AG10803 (cell line): ENCODE measurements at regions not wholly inside any gene's neighbourhood (a gene's known extent, or its start where the extent isn't known, plus 50 kb on each side); places are given as distances from the start of the nearest gene placed in this dataset.

ENCODE experiments used
- DNase-seq: peaks from one replicate; pipeline ENCODE4 v3.0.0; 2010; ENCODE audit warnings: low read depth
- H3K4me3 ChIP-seq: 2 replicates; pipeline ENCODE4 v1.5.1; 2011; ENCODE audit warnings: mild to moderate bottlenecking, low read length, control low read depth
- TF ChIP-seq, protein P1 (sequence below): conservative IDR thresholded peaks from 2 replicates; pipeline ENCODE4 v1.5.1; 2011; ENCODE audit warnings: mild to moderate bottlenecking, low read length, control low read depth, inconsistent platforms

DNA sequence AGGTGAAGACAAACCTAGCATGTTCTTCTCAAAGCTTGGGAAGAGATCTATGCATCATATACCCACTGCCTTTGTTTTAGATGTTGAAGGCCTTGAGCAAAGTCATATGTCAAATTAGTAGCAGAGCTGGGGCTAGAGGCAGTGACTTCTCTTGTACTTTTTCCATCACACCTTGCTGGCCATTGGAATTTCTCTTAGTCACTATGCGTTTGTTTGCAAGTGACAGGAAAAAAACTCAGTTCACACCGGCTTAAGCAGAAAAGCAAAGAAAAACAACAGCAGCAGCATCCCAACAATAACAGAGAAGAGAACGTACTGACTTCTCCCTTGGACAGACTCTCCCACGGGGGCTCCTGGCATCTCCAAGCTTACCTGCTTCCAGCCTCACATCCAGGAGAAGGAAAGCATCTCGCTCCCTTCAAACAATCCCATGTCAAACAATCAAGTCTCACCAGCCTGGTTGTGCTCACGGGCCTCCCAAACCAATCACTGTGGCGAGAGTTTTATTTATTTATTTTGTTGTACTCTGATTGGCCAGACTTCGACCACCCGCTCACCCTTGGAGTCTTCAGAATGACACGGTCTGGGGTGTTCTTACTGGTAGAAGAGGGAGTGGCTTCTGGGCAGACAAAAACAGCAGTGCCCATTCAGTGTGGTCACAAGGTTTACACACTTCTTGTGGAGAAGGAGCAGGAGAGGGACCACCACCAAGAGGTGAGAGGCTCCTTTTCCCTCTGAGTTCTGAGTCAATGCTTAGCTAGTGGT lies 83.8 kb upstream of the STC2 start:
- TF ChIP-seq, protein P1, sequence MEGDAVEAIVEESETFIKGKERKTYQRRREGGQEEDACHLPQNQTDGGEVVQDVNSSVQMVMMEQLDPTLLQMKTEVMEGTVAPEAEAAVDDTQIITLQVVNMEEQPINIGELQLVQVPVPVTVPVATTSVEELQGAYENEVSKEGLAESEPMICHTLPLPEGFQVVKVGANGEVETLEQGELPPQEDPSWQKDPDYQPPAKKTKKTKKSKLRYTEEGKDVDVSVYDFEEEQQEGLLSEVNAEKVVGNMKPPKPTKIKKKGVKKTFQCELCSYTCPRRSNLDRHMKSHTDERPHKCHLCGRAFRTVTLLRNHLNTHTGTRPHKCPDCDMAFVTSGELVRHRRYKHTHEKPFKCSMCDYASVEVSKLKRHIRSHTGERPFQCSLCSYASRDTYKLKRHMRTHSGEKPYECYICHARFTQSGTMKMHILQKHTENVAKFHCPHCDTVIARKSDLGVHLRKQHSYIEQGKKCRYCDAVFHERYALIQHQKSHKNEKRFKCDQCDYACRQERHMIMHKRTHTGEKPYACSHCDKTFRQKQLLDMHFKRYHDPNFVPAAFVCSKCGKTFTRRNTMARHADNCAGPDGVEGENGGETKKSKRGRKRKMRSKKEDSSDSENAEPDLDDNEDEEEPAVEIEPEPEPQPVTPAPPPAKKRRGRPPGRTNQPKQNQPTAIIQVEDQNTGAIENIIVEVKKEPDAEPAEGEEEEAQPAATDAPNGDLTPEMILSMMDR, result no peak
- no peak for DNase-seq
- H3K4me3 ChIP-seq, result no peak overlapping the region

DNA sequence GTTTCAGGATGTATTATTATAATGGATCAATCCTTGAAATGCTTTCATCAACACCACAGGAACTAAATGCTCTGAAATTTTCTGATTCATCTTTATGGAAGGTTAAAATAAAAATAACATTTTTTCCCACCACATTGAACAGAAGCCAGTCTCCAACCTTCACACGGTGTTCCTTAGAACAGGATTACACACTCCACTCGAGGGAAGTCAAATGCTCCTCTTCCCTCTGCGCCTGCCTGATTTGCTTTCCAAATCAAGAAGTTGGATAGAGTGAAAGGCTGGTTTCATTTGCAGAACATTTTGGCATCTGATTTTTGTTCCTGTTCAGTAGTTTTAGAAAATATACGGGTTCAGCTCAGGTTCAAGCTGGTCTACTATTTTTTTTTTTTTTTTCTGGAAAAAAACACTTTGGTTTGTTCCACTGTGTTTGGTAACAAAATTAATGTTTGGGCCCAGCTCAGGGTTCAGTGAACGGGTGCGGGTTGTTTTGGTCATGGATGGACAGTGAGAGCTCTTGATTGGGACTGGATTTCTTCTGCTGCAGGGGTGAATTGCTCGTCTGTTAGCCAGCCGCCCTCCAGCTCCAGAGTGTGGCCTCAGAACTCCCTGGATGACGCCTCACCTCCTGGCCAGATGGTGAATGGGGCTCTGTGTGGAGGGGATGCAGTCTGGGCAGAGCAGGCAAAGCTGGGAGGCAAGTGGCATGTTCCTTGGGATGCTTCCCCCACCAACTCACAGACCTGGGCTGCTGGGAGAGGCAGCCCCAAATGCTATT lies 82.4 kb upstream of the STC2 start:
- no peak overlapping the region for H3K4me3 ChIP-seq
- no peak for DNase-seq
- TF ChIP-seq, protein P1, result no peak

DNA sequence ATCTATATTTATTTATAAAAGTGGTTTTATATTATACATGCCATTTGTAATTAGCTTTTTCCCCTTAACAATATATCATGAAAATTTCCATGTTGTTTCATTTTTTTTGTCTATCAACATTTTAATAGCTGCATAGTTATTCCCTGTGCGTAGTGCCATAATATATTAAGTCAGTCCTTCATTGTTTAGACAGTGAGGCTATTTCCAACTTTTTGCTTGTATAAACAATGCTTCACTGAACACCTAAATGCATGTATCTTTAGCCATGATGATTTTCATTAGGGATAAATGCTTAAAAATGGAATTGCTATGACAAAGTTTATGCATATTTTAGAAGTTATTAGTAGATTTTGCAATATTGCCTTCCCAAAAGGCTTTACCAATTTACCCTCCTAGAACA lies 80.7 kb upstream of the STC2 start:
- H3K4me3 ChIP-seq, result no peak overlapping the region
- TF ChIP-seq, protein P1, result no peak
- no peak for DNase-seq

DNA sequence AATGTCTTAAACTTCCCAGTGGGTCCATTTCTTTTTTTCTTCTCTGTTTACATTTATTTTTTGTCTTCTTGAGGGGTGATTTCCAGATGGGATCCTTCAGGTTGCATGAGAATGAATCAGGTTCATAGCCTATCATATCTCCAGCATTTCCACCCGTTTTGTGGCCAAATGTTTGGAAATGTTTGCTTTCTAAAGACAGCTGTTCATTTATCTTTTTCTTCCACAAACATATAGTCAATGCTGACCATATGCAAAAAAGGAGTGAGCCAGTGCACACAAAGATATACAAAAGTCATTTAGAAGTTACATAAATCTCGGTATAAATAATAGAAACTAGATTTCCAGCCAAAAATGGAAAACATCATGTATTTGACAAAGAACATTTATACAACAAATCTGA lies 71.6 kb upstream of the STC2 start:
- TF ChIP-seq, protein P1, result no peak
- H3K4me3 ChIP-seq, result no peak overlapping the region
- no peak for DNase-seq

DNA sequence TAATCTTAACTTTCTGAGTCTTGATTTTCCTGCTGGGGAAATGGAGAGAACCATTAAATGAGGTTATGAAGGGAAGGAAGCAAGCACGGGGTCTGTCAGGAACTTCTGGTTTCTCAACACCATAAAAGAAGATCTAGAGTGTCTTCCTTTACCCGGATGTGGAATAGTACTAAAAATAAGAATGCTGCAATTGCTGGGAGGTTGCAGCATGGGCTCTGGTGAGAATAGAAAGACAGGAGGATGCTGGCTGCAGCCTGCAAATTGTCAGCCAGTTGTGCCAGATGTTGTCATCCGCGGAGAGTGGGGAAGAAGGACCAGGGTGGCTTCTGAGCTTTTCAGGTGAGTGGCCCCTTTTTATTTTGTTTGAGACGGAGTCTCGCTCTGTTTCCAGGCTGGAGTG lies 69.3 kb upstream of the STC2 start:
- no peak overlapping the region for H3K4me3 ChIP-seq
- TF ChIP-seq, protein P1, result no peak
- peak; percentile 48 for DNase-seq

DNA sequence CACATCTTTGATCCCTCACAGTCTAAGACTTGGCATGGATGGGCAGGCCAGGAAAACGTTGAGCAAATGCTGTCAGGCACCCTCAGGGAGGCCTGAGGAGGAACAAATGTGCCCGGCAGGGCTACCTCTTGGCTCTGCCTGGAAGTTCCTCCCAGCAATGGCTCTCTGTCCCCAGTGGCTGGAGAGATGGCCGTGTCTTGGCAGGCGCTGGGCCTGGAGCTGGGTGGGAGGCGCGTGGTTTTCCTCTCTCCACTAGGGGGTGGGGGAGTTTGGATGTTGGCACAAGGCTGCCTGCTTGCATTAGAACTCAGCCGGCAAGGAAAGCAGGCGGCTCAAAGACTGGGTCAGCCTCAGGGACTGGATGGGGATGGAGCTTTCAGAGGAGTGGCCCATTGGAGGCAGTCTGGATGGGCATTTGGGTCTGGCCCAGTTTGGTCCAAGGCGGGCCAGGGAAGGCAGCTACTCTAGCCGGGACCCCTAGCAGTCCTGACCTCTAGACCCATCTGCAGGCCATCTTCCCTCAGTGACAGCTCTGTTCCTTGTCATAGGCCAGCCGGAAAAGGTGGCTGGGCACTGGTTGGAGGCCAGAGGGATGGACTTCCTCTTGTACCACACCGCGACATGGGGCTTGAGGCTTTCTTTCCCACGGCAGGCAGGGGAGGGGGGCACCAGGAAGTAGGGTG lies 68.2 kb upstream of the STC2 start:
- peak; percentile 11 for DNase-seq

More for the DNA sequence above, 68.2 kb upstream of the STC2 start:
- TF ChIP-seq, protein P1, result peak; percentile 27; the same call in 1 of the 2 replicates
- H3K4me3 ChIP-seq, result no peak overlapping the region
